IMR-90 (cell line): ENCODE measurements at regions not wholly inside any gene's neighbourhood (a gene's known extent, or its start where the extent isn't known, plus 50 kb on each side); places are given as distances from the start of the nearest gene placed in this dataset.
A peak's percentile ranks its signal among the peaks of the same experiment; 100 is the strongest.

ENCODE experiments used
- ATAC-seq: fragments of 200-7000 bp; cut with Tn5 transposase; 2 replicates; pipeline ENCODE4 v1.9.1; 2020; ENCODE audit warnings: low read depth, mild to moderate bottlenecking, moderate library complexity
- BruUV-seq: library from RNA; stranded (reverse); fragments of 400-500 nt; replicated peaks from 2 replicates; lab custom pipeline; 2021; lab: Mats Ljungman, UMichigan
- CTCF ChIA-PET: fragments of 300-600 bp; formaldehyde crosslinking; extraction: SDS; loops from one replicate; lab custom pipeline; 2021; ENCODE audit warnings: antibody characterized with exemption; lab: Yijun Ruan, JAX
- POLR2A ChIA-PET: fragments of 300-600 bp; sonication (Branson Sonifier 250); formaldehyde crosslinking; loops from one replicate; lab custom pipeline; 2022; ENCODE audit warnings: antibody characterized with exemption; ENCODE audit not compliant: unreplicated experiment; lab: Charles Lee
- DNase-seq: peaks from one replicate; pipeline ENCODE4 v3.0.0; 2013
- H2AFZ ChIP-seq: replicated peaks from 2 replicates; pipeline ENCODE3; 2013; ENCODE audit warnings: low read length, mild to moderate bottlenecking; ENCODE audit not compliant: poor library complexity
- H2AK5ac ChIP-seq: 2 replicates; pipeline ENCODE4 v1.6.1; 2013; ENCODE audit warnings: low read depth, low read length, inconsistent platforms
- H2AK9ac ChIP-seq: replicated peaks from 2 replicates; pipeline ENCODE3; 2013; ENCODE audit warnings: mild to moderate bottlenecking, low read depth, low read length, moderate library complexity; ENCODE audit not compliant: poor library complexity
- H2BK120ac ChIP-seq: 2 replicates; pipeline ENCODE4 v1.6.1; 2013; ENCODE audit warnings: low read depth, low read length, inconsistent platforms
- H2BK15ac ChIP-seq: 3 replicates; pipeline ENCODE4 v1.6.1; 2013; ENCODE audit warnings: low read depth, low read length, inconsistent platforms
- H2BK20ac ChIP-seq: 2 replicates; pipeline ENCODE4 v1.6.1; 2013; ENCODE audit warnings: low read depth, mild to moderate bottlenecking, inconsistent platforms, low read length, moderate library complexity
- H2BK5ac ChIP-seq: 2 replicates; pipeline ENCODE4 v1.6.1; 2013; ENCODE audit warnings: mild to moderate bottlenecking, low read depth, low read length, inconsistent platforms; ENCODE audit not compliant: poor library complexity, severe bottlenecking
- H3K14ac ChIP-seq: replicated peaks from 2 replicates; pipeline ENCODE4 v1.6.1; 2013; ENCODE audit warnings: low read depth, low read length, inconsistent platforms
- H3K18ac ChIP-seq: 2 replicates; pipeline ENCODE4 v1.6.1; 2013; ENCODE audit warnings: low read depth, low read length, control low read depth
- H3K23ac ChIP-seq: 2 replicates; pipeline ENCODE4 v1.6.1; 2013; ENCODE audit warnings: low read depth, low read length, inconsistent platforms
- H3K27ac ChIP-seq: 2 replicates; pipeline ENCODE4 v1.5.1; 2013; ENCODE audit warnings: mild to moderate bottlenecking, control low read depth, low read length; ENCODE audit not compliant: insufficient read depth
- H3K27me3 ChIP-seq: 2 replicates; pipeline ENCODE4 v1.6.1; 2013; ENCODE audit warnings: low read length; ENCODE audit not compliant: control insufficient read depth, insufficient read depth
- H3K36me3 ChIP-seq: 2 replicates; pipeline ENCODE4 v1.6.1; 2013; ENCODE audit warnings: low read length, mixed read lengths; ENCODE audit not compliant: control insufficient read depth, insufficient read depth
- H3K4ac ChIP-seq: 2 replicates; pipeline ENCODE4 v1.6.1; 2013; ENCODE audit warnings: low read depth, low read length, inconsistent platforms
- H3K4me1 ChIP-seq: 2 replicates; pipeline ENCODE4 v1.6.1; 2013; ENCODE audit warnings: low read length, mixed read lengths; ENCODE audit not compliant: control insufficient read depth, insufficient read depth
- H3K4me2 ChIP-seq: 2 replicates; pipeline ENCODE4 v1.6.1; 2013; ENCODE audit warnings: low read depth, mild to moderate bottlenecking, control low read depth, low read length, moderate library complexity
- H3K4me3 ChIP-seq: 2 replicates; pipeline ENCODE4 v1.5.1; 2013; ENCODE audit warnings: low read depth, mild to moderate bottlenecking, control low read depth, low read length, moderate library complexity; ENCODE audit not compliant: insufficient read depth
- H3K56ac ChIP-seq: 2 replicates; pipeline ENCODE4 v1.6.1; 2013; ENCODE audit warnings: low read length, inconsistent platforms; ENCODE audit not compliant: insufficient read depth; ENCODE audit errors: extremely low read depth
- H3K79me1 ChIP-seq, 2 experiments: 2 replicates each; pipeline ENCODE4 v1.6.1; 2013; ENCODE audit warnings: low read length in 2 of 2, inconsistent platforms in 1 of 2, low read depth in 1 of 2
- H3K9ac ChIP-seq: 2 replicates; pipeline ENCODE4 v1.6.1; 2013; ENCODE audit warnings: low read depth, low read length, control low read depth
- H3K9me1 ChIP-seq: 2 replicates; pipeline ENCODE4 v1.6.1; 2013; ENCODE audit warnings: low read length, inconsistent platforms; ENCODE audit not compliant: insufficient read depth
- H3K9me3 ChIP-seq: 2 replicates; pipeline ENCODE4 v1.6.1; 2013; ENCODE audit warnings: low read length; ENCODE audit not compliant: control insufficient read depth, insufficient read depth
- H4K20me1 ChIP-seq: 2 replicates; pipeline ENCODE4 v1.6.1; 2013; ENCODE audit warnings: low read length, inconsistent platforms; ENCODE audit not compliant: insufficient read depth
- H4K5ac ChIP-seq: 2 replicates; pipeline ENCODE4 v1.6.1; 2013; ENCODE audit warnings: mild to moderate bottlenecking, low read depth, low read length, control low read depth
- H4K8ac ChIP-seq, 2 experiments: 2 replicates each; pipeline ENCODE4 v1.6.1; 2013; ENCODE audit warnings: low read depth in 2 of 2, low read length in 2 of 2, control low read depth in 1 of 2, inconsistent platforms in 1 of 2
- H4K91ac ChIP-seq: 2 replicates; pipeline ENCODE4 v1.6.1; 2013; ENCODE audit warnings: low read depth, low read length, inconsistent platforms; ENCODE audit not compliant: insufficient read depth
- FOS ChIP-seq: fragments of 150-350 bp; IDR thresholded peaks from 2 replicates; pipeline ENCODE4 v1.6.1; 2016; ENCODE audit warnings: low read depth, low read length
- MAFK ChIP-seq: IDR thresholded peaks from 2 replicates; pipeline ENCODE4 v1.6.1; 2012; ENCODE audit warnings: low read depth, low read length, improper control_type of control experiment
- MXI1 ChIP-seq: IDR thresholded peaks from 2 replicates; pipeline ENCODE4 v1.6.1; 2012; ENCODE audit warnings: low read depth, mild to moderate bottlenecking, low read length, moderate library complexity, borderline replicate concordance
- RFX5 ChIP-seq: IDR thresholded peaks from 2 replicates; pipeline ENCODE4 v1.8.0; 2012; ENCODE audit warnings: low read depth, mild to moderate bottlenecking, low read length, moderate library complexity
- USF2 ChIP-seq: fragments of 150-350 bp; IDR thresholded peaks from 2 replicates; pipeline ENCODE4 v1.6.1; 2017; ENCODE audit warnings: mild to moderate bottlenecking, antibody characterized with exemption, low read length, low read depth
- WGBS, 2 experiments: methylation state at CpG; one replicate each; pipeline versions ENCODE4 v1.1.5 to v1.1.7; 2013; ENCODE audit warnings: missing lambda C conversion rate in 2 of 2; ENCODE audit not compliant: insufficient read length in 1 of 2; ENCODE audit errors: extremely low coverage in 2 of 2; 5-methylcytosine and 5-hydroxymethylcytosine counted together
- dilution Hi-C: fragments of 300-500 bp; cut with HindIII; formaldehyde crosslinking; loops from one replicate; pipeline ENCODE4 v1.14.3; 2018; ENCODE audit warnings: low sequenced_read_pairs; ENCODE audit not compliant: unreplicated experiment
- in situ Hi-C: fragments of 300-500 bp; cut with MboI; formaldehyde crosslinking; loops from 3 replicates; pipeline ENCODE4 v1.14.3; 2019; ENCODE audit warnings: low sequenced_read_pairs, inconsistent platforms, mixed read lengths
- intact Hi-C: fragments of 100-400 bp; cut with micrococcal nuclease; formaldehyde crosslinking; loops from 2 replicates; pipeline ENCODE4 v1.10.0; 2022

- H2AFZ ChIP-seq = no peak overlapping the region
- H3K9ac ChIP-seq = no peak overlapping the region
- no peak overlapping the region for H3K56ac ChIP-seq
- no peaks in the 10 kb centered on the region for H3K79me1 ChIP-seq
- H3K9me1 ChIP-seq = no peaks in the 10 kb centered on the region
- H3K14ac ChIP-seq = no peak overlapping the region
- no peak overlapping the region for H2BK20ac ChIP-seq
- dilution Hi-C loops = no loop called here
- H3K27ac ChIP-seq = no peak overlapping the region
- BruUV-seq = no TSS peak
- H3K27me3 ChIP-seq = no peaks in the 10 kb centered on the region
- no peak overlapping the region for H3K18ac ChIP-seq
- H3K4me1 ChIP-seq = no peaks in the 10 kb centered on the region
- WGBS, 2 experiments = no CpG with 5 or more reads among the region's 1 CpG
- POLR2A ChIA-PET = no interaction called here
- no peak for TF ChIP-seq MAFK
- no peak for TF ChIP-seq MXI1
- TF ChIP-seq FOS = no peak
- TF ChIP-seq USF2 = no peak
- TF ChIP-seq RFX5 = no peak
- CTCF ChIA-PET = no interaction called here
- no peak overlapping the region for H3K4me3 ChIP-seq
- H2BK120ac ChIP-seq = no peak overlapping the region
- no peak overlapping the region for H2BK5ac ChIP-seq
- no peak overlapping the region for H2AK5ac ChIP-seq
- intact Hi-C loops = no loop called here
- peak; percentile 57 for DNase-seq
- no peak overlapping the region for H2BK15ac ChIP-seq
- no peak overlapping the region for H4K5ac ChIP-seq
- H4K91ac ChIP-seq = no peak overlapping the region
- no peak overlapping the region for H2AK9ac ChIP-seq
- peak; percentile 61 for ATAC-seq
- H4K20me1 ChIP-seq = no peaks in the 10 kb centered on the region
- in situ Hi-C loops = no loop called here
- no peaks in the 10 kb centered on the region for H3K9me3 ChIP-seq
- H3K36me3 ChIP-seq = no peaks in the 10 kb centered on the region
- H3K4ac ChIP-seq = no peak overlapping the region
- no peak overlapping the region for H3K4me2 ChIP-seq
- H4K8ac ChIP-seq = no peak overlapping the region
- no peak overlapping the region for H3K23ac ChIP-seq
These were observed 73.0 kb upstream of the NR3C2 start for GRCh38 chr4:148515248-148515647.
